ENCODE measurements at regions not wholly inside any gene's neighbourhood (a gene's known extent, or its start where the extent isn't known, plus 50 kb on each side); places are given as distances from the start of the nearest gene placed in this dataset.
"Not testable (repeated sequence)": the region's sequence is repeated elsewhere in the genome, so short reads cannot be mapped to it uniquely, and the experiment has no call there.

- no peaks in the 10 kb centered on the region for H3K27me3 ChIP-seq
- no peak for DNase-seq (ENCODE audit: extremely low spot score in 2 of 2)
- no peaks in the 10 kb centered on the region for H3K4me1 ChIP-seq
- no peaks in the 10 kb centered on the region for H3K9me3 ChIP-seq
- H3K4me3 ChIP-seq, result no peak overlapping the region
- TF ChIP-seq POLR2A (IDR thresholded peaks at IDR 0.05) (no peak), POLR2AphosphoS5 (IDR thresholded peaks at IDR 0.05; ENCODE audit: insufficient read depth in 1 of 2, low read depth in 1 of 2) (no peak), CTCF (IDR thresholded peaks at IDR 0.05) (no peak)
- no peaks in the 10 kb centered on the region for H3K36me3 ChIP-seq
- no peak overlapping the region for H3K27ac ChIP-seq
- intact Hi-C loops (cut with DNase I), result no loop called here
These were observed 626.3 kb upstream of the INTU start for GRCh38 chr4:127006446-127006877.

GRCh38 chr4:127007305-127007704 lies 625.5 kb upstream of the INTU start:
- TF ChIP-seq CTCF (IDR thresholded peaks at IDR 0.05) (no peak), POLR2AphosphoS5 (IDR thresholded peaks at IDR 0.05; ENCODE audit: insufficient read depth in 1 of 2, low read depth in 1 of 2) (no peak), POLR2A (IDR thresholded peaks at IDR 0.05) (no peak)
- Histone ChIP-seq H3K27me3 (no peaks in the 10 kb centered on the region), H3K4me1 (no peaks in the 10 kb centered on the region), H3K4me3 (no peak overlapping the region), H3K36me3 (no peaks in the 10 kb centered on the region), H3K27ac (no peak overlapping the region), H3K9me3 (no peaks in the 10 kb centered on the region)
- intact Hi-C loops (cut with DNase I), result no loop called here
- no peak for DNase-seq (ENCODE audit: extremely low spot score in 2 of 2)

- H3K9me3 ChIP-seq, result no peaks in the 10 kb centered on the region
- intact Hi-C loops (cut with DNase I), result no loop called here
These were observed 620.2 kb upstream of the INTU start for GRCh38 chr4:127012549-127012948.

GRCh38 chr4:127015667-127016117 lies 617.1 kb upstream of the INTU start:
- TF ChIP-seq POLR2AphosphoS5 (IDR thresholded peaks at IDR 0.05; ENCODE audit: insufficient read depth in 1 of 2, low read depth in 1 of 2) (no peak), POLR2A (IDR thresholded peaks at IDR 0.05) (no peak), CTCF (IDR thresholded peaks at IDR 0.05) (no peak)
- Histone ChIP-seq H3K9me3 (no peaks in the 10 kb centered on the region), H3K27me3 (no peaks in the 10 kb centered on the region), H3K4me3 (no peak overlapping the region), H3K27ac (no peak overlapping the region), H3K36me3 (no peaks in the 10 kb centered on the region), H3K4me1 (no peaks in the 10 kb centered on the region)
- DNase-seq (ENCODE audit: extremely low spot score in 2 of 2), result no peak
- intact Hi-C loops (cut with DNase I), result no loop called here

More at GRCh38 chr4:127012549-127012948, 620.2 kb upstream of the INTU start:
- Histone ChIP-seq H3K27me3 (no peaks in the 10 kb centered on the region), H3K27ac (no peak overlapping the region), H3K4me1 (no peaks in the 10 kb centered on the region), H3K36me3 (no peaks in the 10 kb centered on the region), H3K4me3 (no peak overlapping the region)
- TF ChIP-seq POLR2A (IDR thresholded peaks at IDR 0.05) (no peak), POLR2AphosphoS5 (IDR thresholded peaks at IDR 0.05; ENCODE audit: insufficient read depth in 1 of 2, low read depth in 1 of 2) (no peak), CTCF (IDR thresholded peaks at IDR 0.05) (no peak)
- no peak for DNase-seq (ENCODE audit: extremely low spot score in 2 of 2)

- Histone ChIP-seq H3K36me3 (no peaks in the 10 kb centered on the region), H3K27me3 (no peaks in the 10 kb centered on the region), H3K4me1 (no peaks in the 10 kb centered on the region), H3K4me3 (no peak overlapping the region), H3K9me3 (no peaks in the 10 kb centered on the region), H3K27ac (no peak overlapping the region)
- DNase-seq (ENCODE audit: extremely low spot score in 2 of 2), result no peak
- TF ChIP-seq CTCF (IDR thresholded peaks at IDR 0.05), result no peak
- no peak for TF ChIP-seq POLR2AphosphoS5 (IDR thresholded peaks at IDR 0.05; ENCODE audit: insufficient read depth in 1 of 2, low read depth in 1 of 2)
- no peak for TF ChIP-seq POLR2A (IDR thresholded peaks at IDR 0.05)
- intact Hi-C loops (cut with DNase I), result no loop called here
These were observed 614.4 kb upstream of the INTU start for GRCh38 chr4:127018381-127018780.

GRCh38 chr4:127020831-127021230 lies 611.9 kb upstream of the INTU start:
- H3K4me1 ChIP-seq; H3K9me3 ChIP-seq; H3K27ac ChIP-seq; H3K36me3 ChIP-seq; H3K27me3 ChIP-seq; H3K4me3 ChIP-seq; DNase-seq (ENCODE audit: extremely low spot score in 2 of 2); intact Hi-C loops (cut with DNase I): not testable (repeated sequence)
